MG63 (cell line): ENCODE measurements at regions not wholly inside any gene's neighbourhood (a gene's known extent, or its start where the extent isn't known, plus 50 kb on each side); places are given as distances from the start of the nearest gene placed in this dataset.

ENCODE experiments used
- DNase-seq: peaks from one replicate; pipeline ENCODE4 v3.0.0-alpha.2; 2020
- H3K27me3 ChIP-seq: fragments of 250-450 bp; sonication (Bioruptor Pico); 2 replicates; pipeline ENCODE4 v1.5.1; 2020; ENCODE audit warnings: mild to moderate bottlenecking, moderate library complexity
- H3K36me3 ChIP-seq: fragments of 250-450 bp; sonication (Bioruptor Pico); 2 replicates; pipeline ENCODE4 v1.5.1; 2020; ENCODE audit warnings: mild to moderate bottlenecking, moderate library complexity
- H3K4me3 ChIP-seq: fragments of 250-450 bp; sonication (Bioruptor Pico); 2 replicates; pipeline ENCODE4 v1.5.1; 2020; ENCODE audit warnings: mild to moderate bottlenecking, moderate library complexity
- H3K9me3 ChIP-seq: fragments of 250-450 bp; sonication (Bioruptor Pico); 2 replicates; pipeline ENCODE4 v1.5.1; 2020; ENCODE audit warnings: mild to moderate bottlenecking, moderate library complexity

DNA sequence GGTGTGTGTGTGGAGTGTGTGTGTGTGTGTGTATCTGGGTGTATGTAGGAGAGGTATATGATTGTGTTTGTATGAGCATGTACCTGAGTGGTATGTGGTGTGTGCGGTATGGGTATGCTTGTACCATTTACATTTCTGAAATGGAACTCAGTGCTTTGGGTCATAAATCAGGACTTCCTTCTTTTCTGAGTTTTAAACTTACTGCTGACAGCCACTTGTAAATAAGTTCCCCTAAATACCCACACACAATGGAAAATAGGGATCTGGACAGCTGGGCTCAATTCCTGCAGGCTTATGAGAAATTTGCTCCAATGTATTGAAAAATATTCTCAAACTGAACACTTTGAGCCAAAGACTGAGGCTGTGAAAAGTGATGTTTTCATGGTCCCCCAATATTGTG lies 293.6 kb downstream of the HLX start:
- Histone ChIP-seq H3K9me3 (peaks cover 5% of the 10 kb centered on the region), H3K4me3 (no peak overlapping the region), H3K36me3 (no peaks in the 10 kb centered on the region), H3K27me3 (no peaks in the 10 kb centered on the region)
- DNase-seq: no peak

DNA sequence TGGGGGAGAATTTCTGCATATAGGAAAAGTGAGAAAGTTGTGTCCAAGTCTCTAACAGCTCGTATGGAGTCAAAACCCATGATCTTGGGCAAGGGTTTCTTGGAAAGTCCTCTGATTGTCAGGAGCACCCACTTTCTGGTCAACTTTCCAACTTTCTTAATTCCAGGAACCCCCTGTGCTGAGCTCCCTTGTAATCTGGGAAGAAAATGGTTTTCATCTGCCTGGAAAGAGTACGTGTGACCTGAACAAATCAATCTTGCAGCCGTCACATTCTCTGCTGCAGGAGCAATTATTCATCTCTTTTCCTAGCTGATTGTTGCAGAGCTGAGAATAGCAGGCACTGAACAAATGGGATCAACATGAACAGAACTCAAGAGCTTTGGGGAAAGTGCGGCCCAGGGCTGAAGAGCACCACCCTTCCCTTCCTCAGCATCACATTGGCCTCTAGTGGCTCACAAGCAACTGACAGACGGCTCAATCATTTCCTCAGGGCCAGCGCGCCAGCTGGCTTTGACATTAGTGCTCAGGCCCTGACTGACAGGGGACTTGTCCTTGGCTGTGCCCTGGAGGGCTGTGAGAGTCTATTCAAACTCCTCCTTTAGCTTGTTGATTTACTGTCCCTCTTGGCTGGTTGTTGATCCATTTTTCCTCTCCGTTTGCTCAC lies 295.2 kb downstream of the HLX start:
- H3K27me3 ChIP-seq: no peaks in the 10 kb centered on the region
- no peak overlapping the region for H3K4me3 ChIP-seq
- H3K36me3 ChIP-seq: no peaks in the 10 kb centered on the region
- peaks cover 5% of the 10 kb centered on the region for H3K9me3 ChIP-seq
- DNase-seq: no peak

DNA sequence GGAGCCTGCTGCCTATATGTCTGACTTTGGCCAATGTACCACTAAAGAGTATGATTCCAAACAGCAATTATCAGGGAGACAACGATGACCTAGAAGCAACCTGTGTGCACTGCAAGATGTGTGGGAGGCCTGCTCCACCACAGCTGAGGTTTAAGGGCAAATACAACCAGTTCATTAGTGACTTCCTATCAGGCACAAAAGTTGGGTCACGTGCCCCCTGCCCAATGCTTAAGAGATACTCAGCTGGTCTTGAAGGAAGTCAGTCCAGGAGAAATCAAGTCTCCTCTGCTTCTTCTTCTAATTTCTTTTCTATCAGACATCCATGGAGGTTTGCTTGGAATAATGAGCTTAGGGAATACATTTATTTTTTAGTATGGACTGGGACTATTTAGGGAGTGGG lies 296.0 kb downstream of the HLX start:
- no peaks in the 10 kb centered on the region for H3K36me3 ChIP-seq

DNA sequence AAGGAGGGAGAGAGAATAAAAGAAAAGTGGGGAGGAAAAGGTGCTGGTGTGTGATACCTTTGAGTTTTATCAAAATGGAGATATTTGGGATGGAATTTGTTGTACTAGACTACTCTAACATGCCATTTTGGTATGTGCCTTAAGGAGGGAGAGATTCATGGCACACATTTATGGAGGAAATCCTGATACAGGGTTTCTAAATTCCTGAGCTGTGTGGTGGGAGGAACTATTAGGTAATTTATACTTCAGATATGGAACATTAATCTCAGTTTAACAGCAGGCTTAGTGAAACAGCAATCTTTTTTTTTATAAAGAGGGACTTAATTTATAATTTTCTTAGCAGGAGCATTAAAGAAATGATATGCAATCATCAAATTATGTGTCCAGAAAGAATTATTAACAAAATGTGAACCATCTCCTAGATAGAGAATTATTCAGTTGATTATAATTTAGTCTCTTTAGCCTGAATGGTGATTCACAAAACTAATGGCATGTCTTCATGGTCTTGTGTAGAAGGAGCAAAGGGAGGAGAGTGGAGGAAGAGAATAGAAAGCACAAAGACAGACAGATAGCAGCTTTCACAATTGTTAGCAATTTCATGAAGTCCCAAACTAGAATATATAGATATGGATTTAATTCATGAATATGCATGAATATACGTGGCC lies 301.6 kb downstream of the HLX start:
- H3K27me3 ChIP-seq: no peaks in the 10 kb centered on the region
- no peaks in the 10 kb centered on the region for H3K36me3 ChIP-seq
- no peaks in the 10 kb centered on the region for H3K9me3 ChIP-seq
- no peak overlapping the region for H3K4me3 ChIP-seq
- no peak for DNase-seq

More for the DNA sequence above, 296.0 kb downstream of the HLX start:
- Histone ChIP-seq H3K4me3 (no peak overlapping the region), H3K9me3 (peaks cover 5% of the 10 kb centered on the region), H3K27me3 (no peaks in the 10 kb centered on the region)
- no peak for DNase-seq

DNA sequence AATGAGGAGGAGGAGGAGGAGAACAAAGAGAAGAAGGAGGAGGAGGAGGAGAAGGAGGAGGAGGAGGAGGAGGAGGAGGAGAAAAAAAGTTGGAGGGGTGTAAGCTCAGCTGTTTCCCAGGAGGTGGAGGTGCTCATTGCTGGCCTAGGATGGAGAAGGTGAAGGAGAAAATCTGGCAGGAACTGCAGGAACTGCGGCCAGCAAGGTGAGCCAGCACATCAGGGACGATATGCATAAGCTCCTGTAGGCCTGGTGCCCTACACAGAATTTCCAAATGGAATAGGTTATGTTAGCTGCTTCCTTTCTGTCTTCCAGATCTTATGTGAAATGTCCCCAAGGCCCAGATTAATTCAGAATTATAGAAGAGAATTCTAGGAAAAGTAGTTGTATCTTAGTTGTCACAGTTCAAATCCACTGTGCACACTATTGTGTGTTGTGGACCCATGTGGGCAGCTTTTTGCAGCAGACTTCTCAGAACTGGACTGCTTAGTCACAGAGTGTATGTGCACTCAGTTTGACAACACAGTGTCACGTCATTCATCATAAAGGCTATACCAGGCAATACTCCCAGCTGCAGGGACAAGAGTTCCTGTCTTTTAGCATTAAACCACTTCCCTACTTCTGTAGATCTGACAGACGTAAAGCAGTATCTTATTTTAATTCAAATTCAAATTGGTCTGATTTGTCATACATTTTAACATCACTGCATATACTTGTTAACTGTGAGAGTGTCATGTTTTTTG lies 303.7 kb downstream of the HLX start:
- no peak for DNase-seq
- H3K4me3 ChIP-seq: no peak overlapping the region
- H3K36me3 ChIP-seq: no peaks in the 10 kb centered on the region
- H3K27me3 ChIP-seq: no peaks in the 10 kb centered on the region
- no peaks in the 10 kb centered on the region for H3K9me3 ChIP-seq

DNA sequence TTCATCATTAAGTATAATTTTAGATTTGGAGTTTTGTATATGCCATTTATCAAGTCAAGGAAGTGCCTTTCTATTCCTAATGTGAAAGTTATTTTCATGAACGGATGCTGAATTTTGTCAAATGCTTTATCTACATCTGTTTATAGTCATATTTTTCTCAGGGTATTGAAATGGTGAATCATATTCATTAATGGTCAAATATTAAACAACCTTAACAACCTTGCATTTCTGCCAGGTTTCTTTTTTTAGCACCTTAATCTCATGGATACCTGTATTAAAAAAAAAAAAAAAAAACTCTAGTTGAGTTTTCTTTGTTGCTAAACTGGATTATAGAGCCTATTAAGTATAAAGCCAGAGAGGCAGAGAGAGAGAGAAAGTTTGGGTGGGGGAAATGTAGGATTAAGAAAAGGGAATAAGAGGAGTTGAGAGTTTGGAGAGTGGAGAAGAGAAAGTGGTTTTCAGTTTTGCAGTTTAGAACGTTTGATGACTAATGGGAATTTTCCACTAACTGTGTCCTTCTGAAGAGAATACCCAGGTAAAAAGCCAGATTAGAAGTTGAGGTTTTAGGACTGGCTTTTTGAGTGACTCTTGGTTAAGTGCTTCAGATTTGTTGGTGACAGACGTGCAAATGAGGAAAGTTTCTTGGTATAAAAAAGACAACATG lies 305.0 kb downstream of the HLX start:
- DNase-seq: no peak
- H3K27me3 ChIP-seq: no peaks in the 10 kb centered on the region
- no peak overlapping the region for H3K4me3 ChIP-seq
- no peaks in the 10 kb centered on the region for H3K36me3 ChIP-seq
- no peaks in the 10 kb centered on the region for H3K9me3 ChIP-seq

DNA sequence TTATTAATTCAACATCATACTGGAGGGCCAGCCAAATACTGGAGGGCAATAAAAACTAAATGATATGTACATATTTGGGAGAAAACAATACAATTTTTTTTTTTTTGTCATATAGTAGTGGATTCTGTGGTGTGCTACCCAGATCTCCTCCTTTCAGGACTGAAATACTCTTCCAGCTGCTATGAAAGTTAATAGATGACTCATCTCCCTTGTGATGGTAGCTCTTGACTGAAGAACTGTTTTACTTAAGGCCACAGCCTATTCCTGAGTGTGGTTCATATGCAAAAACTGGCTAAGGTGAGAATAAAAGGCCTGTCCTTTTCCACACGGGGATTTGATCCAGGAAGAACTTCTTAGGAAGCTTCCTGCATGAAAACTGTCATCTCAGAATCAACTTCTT lies 307.9 kb downstream of the HLX start:
- H3K36me3 ChIP-seq: no peaks in the 10 kb centered on the region
- H3K9me3 ChIP-seq: no peaks in the 10 kb centered on the region
- H3K27me3 ChIP-seq: no peaks in the 10 kb centered on the region
- DNase-seq: no peak
- H3K4me3 ChIP-seq: no peak overlapping the region

DNA sequence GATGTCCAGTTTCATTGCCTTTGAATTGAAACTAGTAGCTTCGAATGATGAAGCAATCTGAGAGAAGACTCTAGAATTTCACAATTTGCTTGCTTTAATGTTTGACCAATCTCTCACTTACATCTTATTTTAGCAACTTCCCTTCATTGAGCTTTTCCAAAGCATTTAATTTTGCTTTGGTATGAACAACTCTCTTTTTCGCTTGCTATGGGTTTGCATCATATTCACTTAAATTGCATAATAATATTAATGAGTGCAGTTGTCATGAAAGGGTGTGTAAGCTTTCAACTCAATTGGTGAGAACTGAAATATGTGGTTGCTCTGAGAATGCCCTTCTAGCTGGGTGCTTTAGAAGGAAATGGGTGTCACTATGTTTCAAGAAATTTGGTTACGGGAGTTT lies 309.2 kb downstream of the HLX start:
- no peak for DNase-seq
- H3K9me3 ChIP-seq: no peaks in the 10 kb centered on the region
- no peaks in the 10 kb centered on the region for H3K36me3 ChIP-seq
- no peak overlapping the region for H3K4me3 ChIP-seq
- H3K27me3 ChIP-seq: no peaks in the 10 kb centered on the region

DNA sequence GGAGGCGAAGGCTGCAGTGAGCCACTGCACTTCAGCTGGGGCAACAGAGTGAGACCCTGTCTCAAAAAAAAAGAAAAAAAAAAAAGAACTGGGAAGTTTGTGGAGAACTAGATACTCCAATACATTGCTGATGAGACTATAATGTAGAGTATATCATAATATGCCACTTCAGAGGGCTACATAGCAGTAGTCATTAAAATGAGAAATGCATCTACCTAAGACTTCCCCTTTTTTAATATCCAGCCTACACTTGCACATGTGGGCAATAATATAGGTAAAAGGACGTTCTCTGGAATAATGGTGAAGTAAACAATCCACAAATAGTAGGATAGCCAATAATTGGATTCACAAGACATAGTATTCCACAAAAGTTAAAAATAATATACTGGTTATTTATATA lies 311.0 kb downstream of the HLX start:
- peaks cover 2% of the 10 kb centered on the region for H3K9me3 ChIP-seq
- H3K36me3 ChIP-seq: no peaks in the 10 kb centered on the region
- DNase-seq: no peak
- H3K27me3 ChIP-seq: no peaks in the 10 kb centered on the region
- H3K4me3 ChIP-seq: no peak overlapping the region

DNA sequence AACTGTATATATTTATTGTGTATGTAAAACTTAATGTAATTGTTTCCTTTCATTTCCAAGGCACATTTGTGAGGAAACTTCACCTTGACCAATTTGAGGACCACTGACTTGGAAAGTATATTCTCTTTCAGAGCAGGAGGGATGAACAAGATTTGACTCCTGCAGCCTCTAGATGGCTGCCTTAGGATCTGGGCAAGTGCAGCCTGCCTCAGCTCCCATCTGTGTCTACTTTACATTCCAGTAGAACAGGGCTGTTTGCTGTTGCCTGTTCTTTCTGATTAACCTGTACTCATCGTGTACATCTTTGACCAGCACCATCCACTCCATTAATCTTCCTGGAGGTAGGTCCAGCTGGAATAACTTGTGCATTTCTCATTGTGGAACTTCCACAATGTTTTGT lies 312.8 kb downstream of the HLX start:
- DNase-seq: no peak
- no peaks in the 10 kb centered on the region for H3K36me3 ChIP-seq
- H3K27me3 ChIP-seq: no peaks in the 10 kb centered on the region
- no peak overlapping the region for H3K4me3 ChIP-seq
- peaks cover 11% of the 10 kb centered on the region for H3K9me3 ChIP-seq

DNA sequence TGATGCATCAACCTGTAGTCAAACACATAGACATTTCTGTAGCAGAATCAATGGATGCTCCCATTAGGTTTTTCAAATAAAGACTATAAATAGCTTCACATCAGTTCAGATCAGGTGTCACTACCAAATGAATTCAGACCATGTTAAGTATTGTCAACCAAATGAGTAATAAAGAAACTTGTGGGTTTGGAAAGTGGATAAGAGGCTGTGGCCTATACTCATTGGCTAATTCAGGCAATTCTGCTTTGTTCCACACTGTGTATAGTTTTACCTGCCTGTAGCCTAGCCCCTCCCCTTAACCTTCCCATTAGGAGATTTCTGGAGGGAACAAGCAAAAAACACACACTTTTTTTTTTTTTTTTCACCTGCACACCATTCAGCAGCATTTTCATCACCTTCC lies 321.2 kb downstream of the HLX start:
- Histone ChIP-seq H3K36me3 (no peaks in the 10 kb centered on the region), H3K9me3 (peaks cover 13% of the 10 kb centered on the region), H3K4me3 (no peak overlapping the region), H3K27me3 (no peaks in the 10 kb centered on the region)
- DNase-seq: no peak

DNA sequence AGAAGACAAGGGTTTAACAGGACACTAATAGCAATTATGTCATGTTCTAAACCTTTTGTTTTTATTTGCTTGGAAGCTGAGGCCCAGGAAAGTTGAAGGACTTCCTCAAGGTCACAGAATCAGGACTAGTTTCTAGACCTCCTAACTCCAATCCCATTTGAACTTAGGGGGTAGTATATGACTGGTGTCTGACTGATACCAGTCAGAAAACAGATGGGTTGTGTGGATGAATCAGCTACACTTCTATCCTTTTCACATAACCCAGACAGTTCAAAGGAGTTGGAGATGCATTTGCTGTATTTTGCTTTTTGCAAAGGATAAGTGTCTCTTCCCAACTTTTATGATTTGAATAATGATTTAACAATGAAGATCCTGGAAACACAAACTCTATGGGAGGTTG lies 322.5 kb downstream of the HLX start:
- Histone ChIP-seq H3K4me3 (no peak overlapping the region), H3K9me3 (peaks cover 7% of the 10 kb centered on the region; the same call in 1 of the 2 replicates), H3K27me3 (no peaks in the 10 kb centered on the region), H3K36me3 (no peaks in the 10 kb centered on the region; the same call in 1 of the 2 replicates)
- no peak for DNase-seq

DNA sequence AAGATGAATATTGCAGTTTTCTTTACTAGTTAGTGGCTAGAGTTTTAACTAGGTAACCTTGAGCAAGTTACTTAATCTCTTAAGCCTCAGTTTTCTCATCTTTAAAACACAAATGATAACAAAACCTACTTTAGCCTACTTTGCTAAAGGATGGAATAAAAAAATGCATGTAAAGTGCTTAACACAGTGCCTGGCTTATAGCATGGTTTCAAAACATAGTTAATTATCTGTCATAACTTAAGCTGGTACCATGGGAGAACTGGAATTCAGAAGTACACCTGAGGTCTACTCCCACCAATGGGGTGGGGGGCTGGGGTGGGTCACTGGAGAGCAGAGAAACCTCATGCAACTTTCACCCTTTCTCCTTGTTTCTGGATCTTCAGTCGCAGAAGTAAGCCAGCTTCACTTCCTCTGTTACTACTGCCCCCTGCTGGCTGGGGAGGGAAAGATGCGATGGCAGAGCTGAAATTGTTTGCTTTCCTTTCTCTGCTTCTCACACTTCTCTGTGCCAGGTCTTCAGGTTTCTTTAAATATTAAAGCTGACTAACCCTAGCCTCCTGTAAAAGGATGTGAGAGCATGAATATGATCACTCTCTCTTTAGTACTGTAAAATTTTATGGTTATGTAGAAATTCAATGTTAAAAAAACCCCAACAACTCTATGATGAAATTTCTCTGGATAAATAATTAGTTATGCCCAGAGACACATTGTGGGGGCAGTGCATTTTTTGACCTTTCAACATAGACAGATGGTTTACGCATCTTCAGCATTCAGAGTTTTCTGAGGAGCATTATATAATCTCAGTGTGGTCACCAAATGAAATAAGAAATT lies 324.2 kb downstream of the HLX start:
- no peaks in the 10 kb centered on the region for H3K27me3 ChIP-seq
- H3K9me3 ChIP-seq: peaks cover 5% of the 10 kb centered on the region
- peak; percentile 70 for DNase-seq
- no peak overlapping the region for H3K4me3 ChIP-seq
- no peaks in the 10 kb centered on the region; the same call in 1 of the 2 replicates for H3K36me3 ChIP-seq

DNA sequence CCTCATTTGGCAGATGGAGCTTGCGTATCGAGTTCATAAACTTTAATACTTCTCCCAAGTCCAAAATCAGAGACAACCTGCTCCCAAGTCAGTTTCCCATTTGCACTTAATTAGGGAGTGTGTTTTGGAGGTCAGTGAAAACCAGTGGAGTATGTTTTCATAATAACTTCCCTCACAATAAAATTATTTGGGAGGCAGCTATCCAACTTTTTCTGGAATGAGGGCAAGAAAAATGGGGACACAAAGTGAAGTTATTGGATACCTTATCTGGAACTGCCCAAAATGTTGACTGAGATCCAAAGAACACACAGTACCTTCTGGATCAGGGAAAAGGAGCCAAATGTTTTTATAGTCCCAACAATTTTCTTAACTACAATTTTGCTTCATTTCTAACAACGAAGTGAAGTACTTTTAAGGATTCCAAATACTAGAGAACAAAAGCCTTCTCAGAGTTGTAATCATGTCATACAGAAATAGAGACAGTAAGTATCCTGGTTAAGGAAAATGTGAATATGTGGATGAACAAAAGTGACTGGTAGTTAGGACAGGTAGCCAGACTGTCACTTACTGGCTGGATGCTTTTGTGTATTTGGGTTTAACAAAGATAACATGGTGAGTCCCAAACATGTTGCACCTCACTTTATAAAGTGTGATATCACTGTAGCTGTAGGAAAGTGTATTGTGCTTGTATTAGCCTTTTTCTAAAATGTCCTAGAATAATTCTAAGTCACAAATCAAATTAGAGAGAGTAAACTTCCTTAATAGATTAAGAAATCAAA lies 325.0 kb downstream of the HLX start:
- Histone ChIP-seq H3K27me3 (no peaks in the 10 kb centered on the region), H3K4me3 (no peak overlapping the region), H3K36me3 (no peaks in the 10 kb centered on the region; the same call in 1 of the 2 replicates), H3K9me3 (peaks cover 5% of the 10 kb centered on the region)
- no peak for DNase-seq

DNA sequence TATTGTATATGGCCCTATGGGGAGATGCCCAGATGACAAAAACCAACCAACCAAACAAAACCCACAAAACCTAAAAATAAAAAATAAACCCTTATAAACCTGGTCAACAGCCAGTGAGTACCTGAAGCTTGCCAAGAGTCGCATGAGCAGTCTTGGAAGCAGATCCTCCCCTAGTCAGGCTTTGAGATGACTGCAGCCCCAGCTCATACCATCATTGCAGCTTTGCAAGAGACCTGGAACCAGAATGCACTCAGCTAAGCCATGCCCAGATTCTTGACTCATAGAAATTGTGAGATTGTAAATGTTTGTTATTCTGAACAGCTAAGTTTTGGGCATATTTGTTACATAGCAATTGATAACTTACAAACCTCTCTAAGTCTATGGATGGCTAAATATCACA lies 326.8 kb downstream of the HLX start:
- Histone ChIP-seq H3K4me3 (no peak overlapping the region), H3K9me3 (peaks cover 5% of the 10 kb centered on the region), H3K27me3 (no peaks in the 10 kb centered on the region), H3K36me3 (no peaks in the 10 kb centered on the region; the same call in 1 of the 2 replicates)
- peak; percentile 58 for DNase-seq

DNA sequence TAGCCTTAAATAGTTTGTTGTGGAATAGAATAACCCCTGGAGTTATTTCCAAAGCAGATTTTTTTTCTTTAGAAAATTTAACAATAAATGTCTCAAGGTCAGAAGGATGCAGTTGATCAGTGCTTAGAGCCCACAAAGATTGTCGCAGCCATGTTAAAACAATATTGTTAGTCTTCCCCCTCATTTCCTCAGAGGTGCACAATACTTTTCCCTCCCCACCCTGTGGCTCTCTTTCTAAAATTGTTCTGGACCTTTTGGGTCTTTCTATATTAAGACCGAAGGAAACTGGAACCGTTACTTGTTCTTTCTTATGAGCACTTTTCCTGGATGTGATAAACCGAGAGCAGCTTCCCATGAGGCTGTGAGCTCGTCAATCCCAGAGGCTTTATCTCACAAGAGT lies 333.7 kb downstream of the HLX start:
- Histone ChIP-seq H3K27me3 (no peaks in the 10 kb centered on the region; the same call in 1 of the 2 replicates), H3K4me3 (no peak overlapping the region), H3K36me3 (no peaks in the 10 kb centered on the region), H3K9me3 (peaks cover 4% of the 10 kb centered on the region)
- no peak for DNase-seq
